ENCODE measurements at regions not wholly inside any gene's neighbourhood (a gene's known extent, or its start where the extent isn't known, plus 50 kb on each side); places are given as distances from the start of the nearest gene placed in this dataset.
"Not testable (repeated sequence)": the region's sequence is repeated elsewhere in the genome, so short reads cannot be mapped to it uniquely, and the experiment has no call there.

GRCh38 chr1:215406927-215407326, 160.2 kb upstream of the KCTD3 start:
- no peak overlapping the region for H3K9ac ChIP-seq (ENCODE audit: low read length in 3 of 3)
- no peaks in the 10 kb centered on the region for H3K4me1 ChIP-seq (ENCODE audit: control insufficient read depth in 2 of 3, insufficient read depth in 2 of 3, low read depth in 1 of 3, low read length in 3 of 3)
- no peak overlapping the region for H3K4me3 ChIP-seq (ENCODE audit: low read length in 3 of 3)
- FAIRE-seq (no peak), DNase-seq (no peak)
- H3K9me3 ChIP-seq (ENCODE audit: control insufficient read depth in 2 of 3, insufficient read depth in 1 of 3, low read length in 3 of 3): no peaks in the 10 kb centered on the region
- no peaks in the 10 kb centered on the region for H3K36me3 ChIP-seq (ENCODE audit: control insufficient read depth in 2 of 3, insufficient read depth in 3 of 3, low read length in 3 of 3)
- intact Hi-C loops (cut with DNase I): no loop called here
- no peaks in the 10 kb centered on the region for H3K27me3 ChIP-seq (ENCODE audit: control insufficient read depth, insufficient read depth, low read length)
- H3K27ac ChIP-seq (ENCODE audit: low read depth in 2 of 2, low read length in 2 of 2): no peak overlapping the region
- TF ChIP-seq, protein P1, sequence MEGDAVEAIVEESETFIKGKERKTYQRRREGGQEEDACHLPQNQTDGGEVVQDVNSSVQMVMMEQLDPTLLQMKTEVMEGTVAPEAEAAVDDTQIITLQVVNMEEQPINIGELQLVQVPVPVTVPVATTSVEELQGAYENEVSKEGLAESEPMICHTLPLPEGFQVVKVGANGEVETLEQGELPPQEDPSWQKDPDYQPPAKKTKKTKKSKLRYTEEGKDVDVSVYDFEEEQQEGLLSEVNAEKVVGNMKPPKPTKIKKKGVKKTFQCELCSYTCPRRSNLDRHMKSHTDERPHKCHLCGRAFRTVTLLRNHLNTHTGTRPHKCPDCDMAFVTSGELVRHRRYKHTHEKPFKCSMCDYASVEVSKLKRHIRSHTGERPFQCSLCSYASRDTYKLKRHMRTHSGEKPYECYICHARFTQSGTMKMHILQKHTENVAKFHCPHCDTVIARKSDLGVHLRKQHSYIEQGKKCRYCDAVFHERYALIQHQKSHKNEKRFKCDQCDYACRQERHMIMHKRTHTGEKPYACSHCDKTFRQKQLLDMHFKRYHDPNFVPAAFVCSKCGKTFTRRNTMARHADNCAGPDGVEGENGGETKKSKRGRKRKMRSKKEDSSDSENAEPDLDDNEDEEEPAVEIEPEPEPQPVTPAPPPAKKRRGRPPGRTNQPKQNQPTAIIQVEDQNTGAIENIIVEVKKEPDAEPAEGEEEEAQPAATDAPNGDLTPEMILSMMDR (IDR thresholded peaks at IDR 0.05; ENCODE audit: borderline replicate concordance, extremely low read depth, insufficient read depth): no peak

- Histone ChIP-seq H3K27ac (ENCODE audit: low read depth in 2 of 2, low read length in 2 of 2) (no peak overlapping the region), H3K36me3 (ENCODE audit: control insufficient read depth in 2 of 3, insufficient read depth in 3 of 3, low read length in 3 of 3) (no peaks in the 10 kb centered on the region), H3K4me3 (ENCODE audit: low read length in 3 of 3) (no peak overlapping the region), H3K27me3 (ENCODE audit: control insufficient read depth, insufficient read depth, low read length) (no peaks in the 10 kb centered on the region), H3K4me1 (ENCODE audit: control insufficient read depth in 2 of 3, insufficient read depth in 2 of 3, low read depth in 1 of 3, low read length in 3 of 3) (no peaks in the 10 kb centered on the region), H3K9ac (ENCODE audit: low read length in 3 of 3) (no peak overlapping the region), H3K9me3 (ENCODE audit: control insufficient read depth in 2 of 3, insufficient read depth in 1 of 3, low read length in 3 of 3) (no peaks in the 10 kb centered on the region)
- intact Hi-C loops (cut with DNase I): no loop called here
- TF ChIP-seq, protein P1 (IDR thresholded peaks at IDR 0.05; ENCODE audit: borderline replicate concordance, extremely low read depth, insufficient read depth): no peak
- FAIRE-seq (no peak), DNase-seq (no peak)
These were observed 159.5 kb upstream of the KCTD3 start for GRCh38 chr1:215407575-215407974.

DNA sequence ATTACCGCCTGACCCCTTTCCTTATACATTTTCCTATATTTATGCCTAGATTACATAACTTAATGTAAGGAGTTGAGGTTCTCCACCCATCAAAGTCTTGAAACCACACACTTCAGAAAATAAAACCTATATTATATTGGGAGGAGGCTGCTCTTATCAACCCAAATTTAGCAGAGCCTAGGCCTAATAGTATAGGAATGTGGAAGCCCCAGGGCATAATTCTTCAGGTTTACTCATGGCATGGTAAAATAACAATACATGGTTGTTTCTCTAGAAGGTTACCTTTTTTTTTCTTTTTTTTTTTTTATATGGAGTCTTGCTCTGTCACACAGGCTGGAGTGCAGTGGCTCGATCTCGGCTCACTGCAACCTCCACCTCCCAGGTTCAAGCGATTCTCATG, 157.6 kb upstream of the KCTD3 start:
- intact Hi-C loops (cut with DNase I); H3K27ac ChIP-seq (ENCODE audit: low read depth in 2 of 2, low read length in 2 of 2); FAIRE-seq; H3K27me3 ChIP-seq (ENCODE audit: control insufficient read depth, insufficient read depth, low read length); DNase-seq; H3K9ac ChIP-seq (ENCODE audit: low read length in 3 of 3); H3K4me1 ChIP-seq (ENCODE audit: control insufficient read depth in 2 of 3, insufficient read depth in 2 of 3, low read depth in 1 of 3, low read length in 3 of 3); H3K36me3 ChIP-seq (ENCODE audit: control insufficient read depth in 2 of 3, insufficient read depth in 3 of 3, low read length in 3 of 3); H3K9me3 ChIP-seq (ENCODE audit: control insufficient read depth in 2 of 3, insufficient read depth in 1 of 3, low read length in 3 of 3); H3K4me3 ChIP-seq (ENCODE audit: low read length in 3 of 3): not testable (repeated sequence)

GRCh38 chr1:215415521-215415920, 151.6 kb upstream of the KCTD3 start:
- intact Hi-C loops (cut with DNase I); H3K27ac ChIP-seq (ENCODE audit: low read depth in 2 of 2, low read length in 2 of 2); FAIRE-seq: not testable (repeated sequence)

GRCh38 chr1:215416497-215416896, 150.6 kb upstream of the KCTD3 start:
- intact Hi-C loops (cut with DNase I): no loop called here
- H3K27ac ChIP-seq (ENCODE audit: low read depth in 2 of 2, low read length in 2 of 2): no peak overlapping the region
- TF ChIP-seq, protein P1 (IDR thresholded peaks at IDR 0.05; ENCODE audit: borderline replicate concordance, extremely low read depth, insufficient read depth): no peak
- no peak overlapping the region for H3K9ac ChIP-seq (ENCODE audit: low read length in 3 of 3)
- H3K9me3 ChIP-seq (ENCODE audit: control insufficient read depth in 2 of 3, insufficient read depth in 1 of 3, low read length in 3 of 3): no peaks in the 10 kb centered on the region
- H3K4me1 ChIP-seq (ENCODE audit: control insufficient read depth in 2 of 3, insufficient read depth in 2 of 3, low read depth in 1 of 3, low read length in 3 of 3): no peaks in the 10 kb centered on the region
- no peaks in the 10 kb centered on the region for H3K36me3 ChIP-seq (ENCODE audit: control insufficient read depth in 2 of 3, insufficient read depth in 3 of 3, low read length in 3 of 3)
- DNase-seq (no peak), FAIRE-seq (no peak)
- no peak overlapping the region for H3K4me3 ChIP-seq (ENCODE audit: low read length in 3 of 3)
- H3K27me3 ChIP-seq (ENCODE audit: control insufficient read depth, insufficient read depth, low read length): no peaks in the 10 kb centered on the region

More at GRCh38 chr1:215415521-215415920, 151.6 kb upstream of the KCTD3 start:
- DNase-seq; H3K9ac ChIP-seq (ENCODE audit: low read length in 3 of 3); H3K4me1 ChIP-seq (ENCODE audit: control insufficient read depth in 2 of 3, insufficient read depth in 2 of 3, low read depth in 1 of 3, low read length in 3 of 3); H3K36me3 ChIP-seq (ENCODE audit: control insufficient read depth in 2 of 3, insufficient read depth in 3 of 3, low read length in 3 of 3); H3K4me3 ChIP-seq (ENCODE audit: low read length in 3 of 3); H3K9me3 ChIP-seq (ENCODE audit: control insufficient read depth in 2 of 3, insufficient read depth in 1 of 3, low read length in 3 of 3); H3K27me3 ChIP-seq (ENCODE audit: control insufficient read depth, insufficient read depth, low read length): not testable (repeated sequence)

Measured in kidney (tissue), 13 donors.